GM19395 (cell line): ENCODE measurements at regions not wholly inside any gene's neighbourhood (a gene's known extent, or its start where the extent isn't known, plus 50 kb on each side); places are given as distances from the start of the nearest gene placed in this dataset.

Source experiments
- ATAC-seq: cut with Tn5 transposase; IDR thresholded peaks from one replicate; pipeline ENCODE4 v1.9.1; 2021; ENCODE audit warnings: mild to moderate bottlenecking, moderate library complexity; ENCODE audit not compliant: unreplicated experiment

DNA sequence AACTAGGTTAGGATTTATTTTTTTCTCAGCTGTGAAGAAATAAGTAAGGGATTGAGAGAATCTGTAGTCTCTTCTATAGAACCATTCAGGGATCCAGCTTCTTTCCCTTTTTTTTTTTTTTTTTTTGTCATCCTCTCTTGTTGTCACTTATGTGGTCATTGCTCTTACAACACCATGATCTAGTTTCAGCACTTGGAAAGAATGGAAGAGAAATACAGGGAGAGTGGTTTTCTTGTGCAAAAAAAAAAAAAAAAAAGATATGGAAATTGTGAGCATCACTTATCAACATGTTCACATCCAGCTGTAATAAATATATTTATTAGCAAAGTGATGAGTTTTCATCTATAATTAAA, 599.3 kb downstream of the SLC6A15 start:
- ATAC-seq, result no peak

GRCh38 chr12:84308211-84308610, 604.4 kb downstream of the SLC6A15 start:
- no peak for ATAC-seq

- ATAC-seq, result no peak
Observed at GRCh38 chr12:84305144-84305543, 607.5 kb downstream of the SLC6A15 start.

GRCh38 chr12:84294246-84294645, 618.4 kb downstream of the SLC6A15 start:
- ATAC-seq, result no peak

GRCh38 chr12:84290168-84290567, 622.4 kb downstream of the SLC6A15 start:
- no peak for ATAC-seq

GRCh38 chr12:84277986-84278385, 634.6 kb downstream of the SLC6A15 start:
- ATAC-seq, result no peak

GRCh38 chr12:84276215-84276614, 636.4 kb downstream of the SLC6A15 start:
- ATAC-seq, result no peak

GRCh38 chr12:84272324-84272723, 640.3 kb downstream of the SLC6A15 start:
- no peak for ATAC-seq

GRCh38 chr12:84270470-84271140, 642.0 kb downstream of the SLC6A15 start:
- ATAC-seq, result no peak

GRCh38 chr12:84247931-84248330, 664.7 kb downstream of the SLC6A15 start:
- no peak for ATAC-seq

DNA sequence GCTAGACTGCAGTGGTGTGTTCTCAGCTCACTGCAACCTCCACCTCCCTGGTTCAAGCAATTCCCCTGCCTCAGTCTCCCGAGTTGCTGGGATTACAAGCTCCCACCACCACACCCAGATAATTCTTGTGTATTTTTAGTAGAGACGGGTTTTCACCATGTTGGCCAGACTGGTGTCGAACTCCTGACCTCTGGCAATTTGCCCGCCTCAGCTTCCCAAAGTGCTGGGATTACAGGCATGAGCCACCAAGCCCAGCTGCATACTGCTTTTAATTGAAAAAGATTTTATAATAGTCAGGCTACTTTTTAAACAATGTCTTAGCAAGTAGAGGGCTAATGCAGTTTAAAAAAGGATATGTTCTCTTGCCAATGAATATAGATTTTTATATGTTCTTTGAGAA, 668.9 kb downstream of the SLC6A15 start:
- ATAC-seq, result no peak

DNA sequence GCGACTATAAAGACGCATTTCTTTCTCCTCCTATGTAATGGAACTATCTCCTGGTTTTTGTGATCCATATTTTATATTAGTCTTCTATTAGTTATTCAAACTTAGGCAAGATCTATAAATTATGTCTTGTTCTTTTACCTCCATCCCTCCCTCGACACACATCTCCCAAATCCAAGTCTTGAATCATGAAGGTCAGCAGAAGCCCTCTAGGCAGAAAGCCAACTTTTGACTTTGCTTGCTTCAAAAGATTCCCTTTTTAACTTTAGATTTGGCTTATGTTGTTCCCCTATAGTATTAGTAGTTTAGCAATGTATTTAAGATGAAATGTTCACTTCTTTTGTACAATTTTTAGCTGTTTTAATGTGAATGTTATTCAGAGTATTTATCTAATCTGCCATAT, 689.8 kb downstream of the SLC6A15 start:
- ATAC-seq, result no peak

- no peak for ATAC-seq
Observed at GRCh38 chr12:84218406-84218805, 694.2 kb downstream of the SLC6A15 start.

- ATAC-seq, result no peak
Observed at GRCh38 chr12:84201976-84202375, 710.6 kb downstream of the SLC6A15 start.

GRCh38 chr12:84198294-84198946, 714.2 kb downstream of the SLC6A15 start:
- ATAC-seq, result no peak

- ATAC-seq, result no peak
Observed at GRCh38 chr12:84191779-84192178, 720.8 kb downstream of the SLC6A15 start.

GRCh38 chr12:84186433-84186832, 726.2 kb downstream of the SLC6A15 start:
- no peak for ATAC-seq

- ATAC-seq, result no peak
Observed at GRCh38 chr12:84183576-84183975, 729.0 kb downstream of the SLC6A15 start.

GRCh38 chr12:84174115-84174514, 738.5 kb downstream of the SLC6A15 start:
- no peak for ATAC-seq

- ATAC-seq, result no peak
Observed at GRCh38 chr12:84172823-84173424, 739.7 kb downstream of the SLC6A15 start.

GRCh38 chr12:84166812-84167211, 745.8 kb downstream of the SLC6A15 start:
- no peak for ATAC-seq

DNA sequence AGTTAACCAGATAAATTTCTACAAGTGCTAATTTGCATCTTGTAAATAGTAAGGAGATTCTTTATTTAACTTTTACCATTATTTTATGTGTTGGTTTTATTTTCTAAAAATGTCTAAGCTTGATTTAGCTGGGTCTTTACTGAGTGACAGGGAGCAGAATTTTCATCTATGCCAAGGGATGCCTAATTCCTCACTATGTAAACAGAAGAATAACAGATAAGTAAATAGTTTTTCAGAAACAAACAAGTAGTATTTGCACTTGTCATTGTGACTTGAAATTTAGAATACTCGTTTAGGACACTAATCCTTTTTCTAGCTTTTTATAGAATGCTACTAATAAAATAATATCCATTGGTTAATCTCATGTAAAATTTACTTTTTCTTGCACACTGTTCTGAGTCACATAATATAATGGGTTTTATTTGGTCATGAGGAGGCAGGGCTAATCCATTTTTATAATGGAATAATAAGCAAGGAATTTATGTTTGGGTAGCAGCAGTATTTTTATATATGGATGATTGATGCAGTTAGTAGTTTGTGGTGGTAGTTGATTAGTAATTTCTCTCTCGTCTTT, 746.5 kb downstream of the SLC6A15 start:
- ATAC-seq, result no peak
